Amniotic stem cell (primary cell): ENCODE measurements at regions not wholly inside any gene's neighbourhood (a gene's known extent, or its start where the extent isn't known, plus 50 kb on each side); places are given as distances from the start of the nearest gene placed in this dataset.

ENCODE experiments used
- DNase-seq: peaks from one replicate; lab custom pipeline; 2025; lab: John Stamatoyannopoulos, UW

- DNase-seq = no peak
These were observed 488.5 kb upstream of the MDFIC2 start for GRCh38 chr3:70800951-70801350.

GRCh38 chr3:70789878-70790277 lies 477.4 kb upstream of the MDFIC2 start:
- no peak for DNase-seq

GRCh38 chr3:70780790-70781189 lies 468.4 kb upstream of the MDFIC2 start:
- no peak for DNase-seq

GRCh38 chr3:70779296-70779695 lies 466.9 kb upstream of the MDFIC2 start:
- no peak for DNase-seq

GRCh38 chr3:70776081-70776480 lies 463.6 kb upstream of the MDFIC2 start:
- DNase-seq = no peak

- no peak for DNase-seq
These were observed 462.8 kb upstream of the MDFIC2 start for GRCh38 chr3:70775257-70775656.

- DNase-seq = no peak
These were observed 462.2 kb upstream of the MDFIC2 start for GRCh38 chr3:70774641-70775040.

- no peak for DNase-seq
These were observed 459.1 kb upstream of the MDFIC2 start for GRCh38 chr3:70771426-70772147.

GRCh38 chr3:70770650-70771049 lies 458.2 kb upstream of the MDFIC2 start:
- no peak for DNase-seq

- DNase-seq = no peak
These were observed 453.9 kb upstream of the MDFIC2 start for GRCh38 chr3:70766301-70766700.

GRCh38 chr3:70763894-70764293 lies 451.5 kb upstream of the MDFIC2 start:
- DNase-seq = no peak

- no peak for DNase-seq
These were observed 445.2 kb upstream of the MDFIC2 start for GRCh38 chr3:70757658-70758057.

GRCh38 chr3:70755526-70755925 lies 443.1 kb upstream of the MDFIC2 start:
- DNase-seq = no peak

- no peak for DNase-seq
These were observed 441.9 kb upstream of the MDFIC2 start for GRCh38 chr3:70754314-70754713.

GRCh38 chr3:70753572-70753971 lies 441.1 kb upstream of the MDFIC2 start:
- DNase-seq = no peak

- no peak for DNase-seq
These were observed 439.6 kb upstream of the MDFIC2 start for GRCh38 chr3:70752051-70752450.

- DNase-seq = no peak
These were observed 436.7 kb upstream of the MDFIC2 start for GRCh38 chr3:70749122-70749521.

GRCh38 chr3:70748593-70748992 lies 436.2 kb upstream of the MDFIC2 start:
- DNase-seq = no peak

GRCh38 chr3:70747847-70748246 lies 435.4 kb upstream of the MDFIC2 start:
- DNase-seq = no peak

GRCh38 chr3:70744536-70744935 lies 432.1 kb upstream of the MDFIC2 start:
- no peak for DNase-seq

GRCh38 chr3:70743754-70744153 lies 431.3 kb upstream of the MDFIC2 start:
- no peak for DNase-seq

- no peak for DNase-seq
These were observed 429.6 kb upstream of the MDFIC2 start for GRCh38 chr3:70742081-70742480.

- DNase-seq = no peak
These were observed 428.4 kb upstream of the MDFIC2 start for GRCh38 chr3:70740872-70741271.

GRCh38 chr3:70740071-70740470 lies 427.6 kb upstream of the MDFIC2 start:
- DNase-seq = no peak
